Psoas muscle (tissue), 7 donors: ENCODE measurements at regions not wholly inside any gene's neighbourhood (a gene's known extent, or its start where the extent isn't known, plus 50 kb on each side); places are given as distances from the start of the nearest gene placed in this dataset.

Source experiments
- ATAC-seq, 4 donors: fragments of 200-7000 bp; cut with Tn5 transposase; one replicate each; pipeline ENCODE4 v1.9.1; 2020; ENCODE audit warnings: moderate library complexity in 3 of 4, mild to moderate bottlenecking in 2 of 4
- DNase-seq, 2 donors: peaks; one replicate each; pipeline ENCODE4 v3.0.0-alpha.2; 2020
- H3K27ac ChIP-seq: fragments of 200-600 bp; one replicate; pipeline ENCODE4 v1.8.0; 2022
- H3K27me3 ChIP-seq, 3 donors: fragments of 200-600 bp in 1 of 3; one replicate each; pipeline versions ENCODE4 v1.6.1 to v1.8.0; 2013 to 2022; ENCODE audit warnings: low read length in 2 of 3, mild to moderate bottlenecking in 2 of 3, moderate library complexity in 1 of 3; ENCODE audit not compliant: insufficient read depth in 3 of 3
- H3K36me3 ChIP-seq, 2 donors: fragments of 200-600 bp in 1 of 2; one replicate each; pipeline versions ENCODE4 v1.6.1 to v1.8.0; 2013 to 2022; ENCODE audit warnings: low read depth in 1 of 2, mild to moderate bottlenecking in 1 of 2, moderate library complexity in 1 of 2; ENCODE audit not compliant: insufficient read depth in 1 of 2
- H3K4me1 ChIP-seq: fragments of 200-600 bp; one replicate; pipeline ENCODE4 v1.8.0; 2022
- H3K4me3 ChIP-seq: fragments of 200-600 bp; one replicate; pipeline ENCODE4 v1.8.0; 2022; ENCODE audit warnings: mild to moderate bottlenecking
- H3K9me3 ChIP-seq: fragments of 200-600 bp; one replicate; pipeline ENCODE4 v1.8.0; 2022
- CTCF ChIP-seq: fragments of 200-600 bp; IDR thresholded peaks from one replicate; pipeline ENCODE4 v1.8.0; 2022; ENCODE audit warnings: antibody characterized with exemption
- WGBS, 3 donors: extraction: QIAGEN DNeasy Blood & Tissue Kit; methylation state at CpG; one replicate each; pipeline versions ENCODE4 v1.1.6 to v1.1.7; 2013; 5-methylcytosine and 5-hydroxymethylcytosine counted together
- intact Hi-C, 2 donors: fragments of 100-400 bp; cut with DNase I; formaldehyde crosslinking; loops; one replicate each; pipeline versions ENCODE4 v1.11.0 to v1.14.2; 2022
- donor health status: healthy with polysubstance abuse.
- donor health status: DM: no; HTN: no; CAD: no; lungs with moderate emphysema.
- donor health status: Bipolar disorder and iron deficiency.
- donor health status: healthy.
- donor health status: DM: yes; HTN: yes; CAD: no.
- donor health status: DM: no; HTN: no; CAD: no.
- donor health status: DM: yes; HTN: yes; CAD: no.

DNA sequence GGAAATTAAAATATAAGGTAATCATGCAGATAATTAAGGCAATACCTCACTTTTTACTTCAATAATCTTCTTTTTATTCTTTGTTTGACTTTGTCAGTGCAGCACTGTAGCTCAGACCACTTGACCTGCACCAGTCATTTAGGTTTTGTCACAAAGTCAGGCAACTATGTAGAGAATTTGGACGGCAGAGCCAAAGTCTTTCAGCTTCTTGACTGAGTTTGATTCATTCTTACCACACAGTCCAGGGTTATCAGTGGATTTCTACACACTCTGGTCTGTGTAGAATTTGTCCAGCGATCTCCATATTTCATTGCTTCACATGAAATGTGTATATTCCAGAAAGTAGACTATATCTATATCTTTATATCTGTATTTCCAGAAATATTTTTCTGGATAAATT lies 107.3 kb downstream of the TFAP2B start:
- no peak for ATAC-seq
- TF ChIP-seq CTCF = no peak
- 63 to 77% (median 65%) methylated on average over 2 of the region's 2 CpGs for WGBS, 3 donors

GRCh38 chr6:50927800-50928199 lies 109.1 kb downstream of the TFAP2B start:
- Histone ChIP-seq H3K27ac (no peak overlapping the region), H3K4me3 (no peak overlapping the region), H3K27me3 (no peaks in the 10 kb centered on the region), H3K4me1 (no peaks in the 10 kb centered on the region), H3K36me3 (no peaks in the 10 kb centered on the region), H3K9me3 (no peaks in the 10 kb centered on the region)
- 70 to 81% (median 70%) methylated on average over 3 of the region's 3 CpGs for WGBS, 3 donors
- intact Hi-C loops = no loop called here
- ATAC-seq = no peak
- DNase-seq = no peak
- no peak for TF ChIP-seq CTCF

More for the DNA sequence above, 107.3 kb downstream of the TFAP2B start:
- Histone ChIP-seq H3K36me3 (no peaks in the 10 kb centered on the region), H3K27me3 (no peaks in the 10 kb centered on the region), H3K9me3 (peaks cover 6% of the 10 kb centered on the region), H3K4me3 (no peak overlapping the region), H3K4me1 (no peaks in the 10 kb centered on the region), H3K27ac (no peak overlapping the region)
- intact Hi-C loops = no loop called here
- no peak for DNase-seq

DNA sequence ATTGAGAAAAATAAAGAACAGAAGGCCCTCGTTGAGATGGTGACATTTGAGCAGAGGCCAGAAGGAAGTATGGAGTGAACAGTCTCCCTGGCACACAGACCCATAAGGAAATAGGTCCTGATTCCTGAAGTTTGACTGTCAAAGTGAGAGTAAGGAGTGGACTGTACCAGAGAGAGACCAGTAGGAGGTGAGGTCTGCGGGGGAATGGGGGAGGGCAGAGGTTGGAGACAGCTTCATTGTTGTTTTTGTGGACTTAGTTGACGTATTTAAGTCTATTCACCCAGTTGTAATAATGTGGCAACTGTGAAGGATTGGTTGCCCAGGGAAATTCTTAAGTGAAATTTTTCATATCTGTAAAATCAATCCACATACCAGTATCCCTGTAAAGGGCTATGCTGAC lies 110.7 kb downstream of the TFAP2B start:
- TF ChIP-seq CTCF = no peak
- intact Hi-C loops = no loop called here
- Histone ChIP-seq H3K36me3 (no peaks in the 10 kb centered on the region), H3K4me3 (no peak overlapping the region), H3K9me3 (no peaks in the 10 kb centered on the region), H3K27ac (no peak overlapping the region), H3K27me3 (no peaks in the 10 kb centered on the region), H3K4me1 (no peaks in the 10 kb centered on the region)
- no peak for DNase-seq
- WGBS, 3 donors = 60 to 67% (median 66%) methylated on average over 3 of the region's 3 CpGs
- no peak for ATAC-seq

- no peak for TF ChIP-seq CTCF
- H3K4me3 ChIP-seq = no peak overlapping the region
- ATAC-seq = no peak
- no peak for DNase-seq
- intact Hi-C loops = no loop called here
- H3K4me1 ChIP-seq = no peaks in the 10 kb centered on the region
- no peaks in the 10 kb centered on the region for H3K27me3 ChIP-seq
- no peaks in the 10 kb centered on the region for H3K9me3 ChIP-seq
- no peaks in the 10 kb centered on the region for H3K36me3 ChIP-seq
- no peak overlapping the region for H3K27ac ChIP-seq
Observed at GRCh38 chr6:50935442-50935841, 116.8 kb downstream of the TFAP2B start.

GRCh38 chr6:50936277-50936681 lies 117.6 kb downstream of the TFAP2B start:
- no peak overlapping the region for H3K4me3 ChIP-seq
- H3K36me3 ChIP-seq = no peaks in the 10 kb centered on the region
- no peaks in the 10 kb centered on the region for H3K4me1 ChIP-seq
- intact Hi-C loops = no loop called here
- WGBS, 3 donors = 3 to 10% (median 3%) methylated on average over 1 of the region's 1 CpG
- DNase-seq = no peak
- ATAC-seq = no peak
- no peak for TF ChIP-seq CTCF
- no peaks in the 10 kb centered on the region for H3K27me3 ChIP-seq
- no peak overlapping the region for H3K27ac ChIP-seq
- no peaks in the 10 kb centered on the region for H3K9me3 ChIP-seq
